DMS 273 (cell line): ENCODE measurements at regions not wholly inside any gene's neighbourhood (a gene's known extent, or its start where the extent isn't known, plus 50 kb on each side); places are given as distances from the start of the nearest gene placed in this dataset.
A peak's percentile ranks its signal among the peaks of the same experiment; 100 is the strongest.

Experiments used
- DNase-seq: peaks from one replicate; lab custom pipeline; 2025; ENCODE audit not compliant: unreplicated experiment; lab: John Stamatoyannopoulos, UW

DNA sequence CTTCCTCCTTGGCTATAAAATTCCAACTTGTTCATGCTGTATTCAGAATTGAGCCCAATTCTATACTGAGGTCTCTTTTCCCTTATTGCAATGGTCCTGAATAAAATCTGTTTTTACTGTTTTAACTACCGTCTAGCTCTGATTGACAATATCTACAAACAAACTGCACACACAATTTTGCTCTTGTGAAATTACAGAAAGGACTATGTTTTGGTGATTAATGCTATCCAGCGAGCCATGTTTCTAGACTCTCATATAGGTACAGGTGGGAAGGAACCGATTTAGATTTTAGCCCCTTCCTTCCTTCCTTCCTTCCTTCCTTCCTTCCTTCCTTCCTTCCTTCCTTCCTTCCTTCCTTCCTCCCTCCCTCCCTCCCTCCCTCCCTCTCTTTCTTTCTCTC lies 254.4 kb downstream of the SLC4A3 start:
- DNase-seq: no peak

DNA sequence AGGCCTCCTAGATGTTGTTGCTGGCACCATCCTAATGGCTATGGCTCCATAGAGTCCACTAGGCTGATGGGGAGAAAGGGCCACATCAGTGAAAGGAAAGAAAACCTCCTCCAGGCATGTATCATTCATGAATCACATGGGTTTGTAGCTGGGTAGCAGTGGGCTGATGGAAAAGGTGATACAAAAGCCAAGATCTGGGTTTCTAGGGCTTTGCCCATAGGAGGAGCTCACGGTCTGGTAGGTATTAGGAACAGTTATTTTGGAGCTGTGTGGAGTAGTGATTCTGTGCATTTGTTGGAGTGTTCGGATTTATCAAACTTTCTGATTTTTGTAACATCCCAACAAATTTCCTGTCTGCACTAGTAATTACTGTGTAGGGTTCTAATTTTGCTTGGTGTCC lies 259.2 kb downstream of the SLC4A3 start:
- peak; percentile 19 for DNase-seq

DNA sequence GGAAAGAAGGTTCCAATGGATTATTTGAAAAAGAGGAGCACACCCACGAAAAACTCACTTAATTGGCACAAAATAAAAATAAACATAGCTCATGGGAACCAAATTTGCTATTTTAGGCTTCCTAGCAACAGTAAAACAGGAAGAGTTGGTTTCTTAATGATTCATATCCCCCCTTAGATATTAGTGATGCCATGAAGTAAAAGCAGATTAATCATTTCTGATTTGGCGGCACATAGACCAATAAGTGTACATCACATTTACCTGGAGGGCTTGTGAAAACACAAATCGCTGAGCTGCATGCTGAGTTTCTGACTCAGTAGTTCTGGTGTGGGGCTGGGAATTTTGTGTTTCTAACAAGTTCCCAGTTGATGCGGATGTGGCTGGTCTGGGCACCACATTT lies 260.4 kb downstream of the SLC4A3 start:
- no peak for DNase-seq

DNA sequence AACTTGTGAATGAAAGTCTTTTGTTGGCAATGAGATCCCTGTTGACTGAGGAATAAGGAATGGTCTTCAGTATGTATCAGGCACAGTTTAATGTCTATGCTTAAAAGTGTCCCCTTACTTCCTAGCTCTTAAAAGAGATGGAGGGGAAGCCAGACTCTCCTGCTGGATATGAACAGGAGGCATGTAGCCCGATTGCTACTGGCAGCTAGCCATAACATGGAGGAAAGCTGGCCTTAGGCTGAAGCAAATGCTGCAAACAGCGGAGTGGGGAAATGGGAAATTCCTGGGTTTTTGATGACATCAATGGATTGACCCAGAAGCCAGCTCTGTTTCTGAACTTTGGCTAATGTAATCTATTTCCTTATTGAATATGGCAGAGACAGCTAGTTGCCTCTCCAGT lies 266.1 kb downstream of the SLC4A3 start:
- DNase-seq: peak; percentile 36

DNA sequence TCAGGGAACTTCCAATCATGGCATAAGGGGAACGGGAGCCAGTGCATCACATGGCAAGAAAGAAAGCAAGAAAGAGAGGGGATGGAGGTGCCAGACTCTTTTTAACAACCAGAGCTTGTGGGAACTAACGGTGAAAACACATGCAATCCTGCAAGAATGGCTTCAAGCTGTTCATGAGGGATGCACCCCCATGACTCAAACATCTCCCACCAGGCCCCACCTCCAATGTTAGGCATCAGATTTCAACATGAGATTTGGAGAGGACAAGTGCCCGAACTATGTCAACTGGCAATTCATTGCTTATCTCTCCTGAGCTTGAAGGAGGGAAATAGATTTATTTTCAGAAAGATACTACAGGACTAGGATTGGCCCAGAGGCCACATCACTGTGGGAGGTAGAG lies 270.0 kb downstream of the SLC4A3 start:
- no peak for DNase-seq

DNA sequence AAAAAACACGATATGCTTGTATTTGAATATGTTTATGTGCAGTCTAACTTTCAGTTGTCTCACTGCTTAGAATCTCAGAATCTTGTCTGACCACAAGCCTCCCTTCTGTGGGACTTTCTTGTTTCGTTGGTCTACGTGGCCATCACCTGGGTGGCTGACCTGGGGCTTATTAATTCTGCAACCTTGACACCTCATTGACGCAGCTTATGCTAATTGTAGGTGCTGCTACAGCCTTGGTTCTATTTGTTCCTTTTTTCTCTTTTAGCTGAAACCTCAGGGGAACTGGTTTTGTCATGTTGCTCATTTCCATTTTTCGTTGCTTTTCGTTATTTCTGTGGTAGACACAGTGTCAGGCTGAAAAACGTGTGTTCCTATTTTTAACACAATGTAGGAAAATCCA lies 273.7 kb downstream of the SLC4A3 start:
- DNase-seq: no peak

DNA sequence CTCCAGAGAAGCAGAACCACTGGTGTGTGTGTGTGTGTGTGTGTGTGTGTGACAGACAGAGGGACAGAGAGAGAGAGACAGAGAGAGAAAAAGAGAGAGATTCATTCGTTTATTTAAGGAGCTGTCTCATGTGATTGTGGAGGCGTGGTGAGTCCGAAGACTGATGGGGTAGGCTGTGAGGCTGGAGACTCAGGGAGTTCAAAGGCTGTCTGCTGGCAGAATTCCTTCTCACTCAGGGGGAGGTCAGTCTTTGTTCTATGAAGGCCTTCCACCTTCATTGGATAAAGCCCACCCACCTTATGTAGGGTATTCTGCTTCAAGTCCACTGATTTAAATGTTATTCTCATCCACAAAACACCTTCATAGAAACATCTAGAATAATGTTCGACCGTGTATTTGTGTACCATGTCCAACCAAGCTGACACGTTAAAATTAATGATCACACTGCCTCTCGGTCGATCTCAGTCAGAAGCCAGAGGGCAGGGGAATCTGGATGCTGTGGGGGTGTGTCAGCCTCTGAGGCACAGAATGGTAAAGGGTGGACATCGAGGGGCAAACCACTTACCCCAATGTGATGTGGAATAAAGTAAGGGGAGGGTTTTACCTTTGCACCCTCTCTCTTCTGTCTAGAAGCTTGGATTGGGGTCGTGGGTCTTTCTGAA lies 275.6 kb downstream of the SLC4A3 start:
- DNase-seq: no peak

DNA sequence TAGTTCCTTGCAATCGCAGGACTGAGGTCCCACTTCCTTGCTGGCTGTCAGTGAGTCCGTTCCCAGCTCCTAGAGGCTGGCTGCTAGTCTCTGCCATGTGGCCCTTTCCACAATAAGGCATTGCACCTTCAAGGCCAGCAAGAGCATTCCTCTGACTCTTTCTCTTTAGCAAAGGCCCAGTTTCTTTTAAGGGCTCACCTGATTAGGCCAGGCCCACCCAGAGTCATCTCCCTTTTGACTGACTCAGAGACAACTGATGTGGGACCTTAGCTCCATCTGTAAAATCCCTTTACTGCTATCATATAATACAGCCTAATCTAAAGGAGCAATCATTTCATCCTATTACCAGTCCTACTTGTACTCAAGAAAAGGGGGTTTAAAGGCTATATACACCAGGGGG lies 278.2 kb downstream of the SLC4A3 start:
- no peak for DNase-seq

DNA sequence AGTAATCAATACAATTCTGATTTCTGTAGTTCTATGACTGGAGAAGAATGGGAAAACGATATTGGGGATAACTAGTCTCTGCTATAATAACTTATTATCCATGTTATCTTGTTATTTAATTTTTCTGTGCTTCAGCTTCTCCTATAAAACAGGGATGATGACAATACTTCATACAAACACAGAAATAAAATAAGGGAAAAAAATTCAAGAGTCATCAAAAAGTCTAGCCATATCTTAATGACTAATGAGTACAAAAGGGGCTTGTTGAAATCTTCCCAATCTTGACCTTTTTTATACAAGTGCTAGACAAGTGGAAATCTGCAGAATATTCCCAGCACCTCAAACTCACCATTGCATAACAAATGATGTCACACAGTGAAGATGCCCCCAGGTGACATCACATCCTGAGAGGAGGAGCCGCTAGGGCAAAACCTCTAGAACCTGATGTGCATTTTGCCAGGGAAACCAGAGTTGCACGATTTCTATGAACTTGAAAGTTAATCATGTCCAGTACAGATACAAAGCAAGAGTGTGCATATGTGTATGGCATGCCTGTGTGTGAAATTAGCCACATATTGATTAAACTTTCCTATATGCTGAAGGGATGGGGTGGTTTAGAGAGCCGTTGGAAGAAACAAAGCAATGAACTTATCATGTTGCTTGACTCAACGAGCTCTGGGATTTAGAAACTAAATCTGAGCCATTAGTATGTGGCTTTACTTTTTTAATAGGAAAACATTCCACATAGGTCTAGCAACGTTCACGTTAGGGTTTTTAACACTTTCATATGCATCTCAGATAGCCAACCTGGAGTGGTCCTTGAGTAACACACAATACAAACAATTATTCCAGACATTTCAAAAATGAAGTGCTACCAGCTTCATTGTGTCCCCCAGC lies 278.9 kb downstream of the SLC4A3 start:
- DNase-seq: no peak

DNA sequence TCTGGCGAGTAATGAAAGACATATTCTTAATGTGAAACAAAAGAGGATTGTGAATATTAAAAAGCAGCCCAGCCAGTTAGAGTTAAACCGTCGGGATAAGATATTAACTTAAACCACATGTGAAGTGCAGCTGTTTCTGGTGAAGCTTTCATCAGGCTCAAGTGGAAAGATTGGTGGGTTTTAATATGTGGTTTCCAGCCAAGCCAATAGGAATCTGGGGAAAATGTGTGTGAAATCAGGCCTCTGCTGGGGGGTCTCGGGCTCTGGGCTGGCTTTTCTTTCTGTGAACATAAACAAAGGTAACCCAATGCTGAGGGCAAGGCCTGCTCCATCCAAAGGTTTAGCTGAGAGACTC lies 279.6 kb downstream of the SLC4A3 start:
- no peak for DNase-seq

DNA sequence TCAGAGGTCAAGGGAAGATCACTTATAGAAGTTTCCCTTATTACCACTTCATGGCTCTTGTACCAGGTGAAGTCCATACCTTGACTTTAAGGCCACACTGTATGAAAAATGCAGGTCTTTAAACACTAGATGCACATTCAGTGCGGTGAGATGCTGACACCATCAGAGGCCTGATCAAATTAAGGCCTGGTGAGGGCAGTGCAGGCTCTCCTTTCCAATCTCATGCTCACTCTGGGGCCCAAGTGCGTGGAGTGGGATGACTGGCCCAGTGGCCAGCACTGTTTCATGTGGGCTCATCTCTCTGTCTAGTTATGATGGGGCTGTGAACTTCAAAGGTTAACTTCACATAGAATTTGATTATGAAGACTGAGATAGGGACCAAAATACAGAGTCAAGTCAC lies 281.1 kb downstream of the SLC4A3 start:
- no peak for DNase-seq

DNA sequence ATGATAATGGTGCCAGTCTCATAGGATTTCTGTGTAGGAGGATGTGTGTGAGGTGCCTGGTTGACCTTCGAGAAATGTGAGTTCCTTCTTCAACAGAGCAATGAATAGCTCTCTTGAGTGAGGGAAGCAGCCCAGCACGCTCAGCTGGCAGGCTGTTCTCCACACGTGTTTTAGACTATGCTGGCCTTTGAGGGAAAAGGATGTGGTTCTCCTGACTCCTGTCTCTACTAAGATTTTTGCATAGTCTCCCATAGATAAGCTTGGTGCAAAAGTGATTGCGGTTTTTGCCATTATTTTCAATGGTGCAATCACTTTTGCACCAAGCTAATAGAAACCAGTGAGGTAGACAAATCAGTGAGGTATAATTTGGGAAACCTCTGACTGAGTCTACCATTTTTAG lies 284.1 kb downstream of the SLC4A3 start:
- DNase-seq: no peak

DNA sequence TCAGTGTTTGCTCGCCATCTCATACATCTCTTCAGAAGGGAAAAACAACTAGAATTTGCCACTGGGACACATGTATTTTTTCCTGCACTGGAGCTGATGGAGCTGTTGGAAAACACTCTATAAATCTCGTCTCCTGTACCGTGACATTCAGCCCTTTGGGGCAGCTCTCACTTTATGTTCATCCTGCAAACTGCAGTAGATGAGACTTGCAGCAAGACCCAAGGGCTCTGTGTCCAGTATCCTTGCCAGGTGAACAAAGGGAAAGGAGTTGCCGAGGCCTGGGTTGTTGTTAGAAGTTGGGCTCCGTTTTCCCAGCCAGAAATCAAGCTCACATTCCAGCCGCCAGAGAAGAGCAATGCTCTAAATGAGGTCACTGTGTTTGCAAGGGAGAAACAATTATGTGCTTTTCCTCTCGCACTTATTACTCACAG lies 285.1 kb downstream of the SLC4A3 start:
- DNase-seq: no peak

DNA sequence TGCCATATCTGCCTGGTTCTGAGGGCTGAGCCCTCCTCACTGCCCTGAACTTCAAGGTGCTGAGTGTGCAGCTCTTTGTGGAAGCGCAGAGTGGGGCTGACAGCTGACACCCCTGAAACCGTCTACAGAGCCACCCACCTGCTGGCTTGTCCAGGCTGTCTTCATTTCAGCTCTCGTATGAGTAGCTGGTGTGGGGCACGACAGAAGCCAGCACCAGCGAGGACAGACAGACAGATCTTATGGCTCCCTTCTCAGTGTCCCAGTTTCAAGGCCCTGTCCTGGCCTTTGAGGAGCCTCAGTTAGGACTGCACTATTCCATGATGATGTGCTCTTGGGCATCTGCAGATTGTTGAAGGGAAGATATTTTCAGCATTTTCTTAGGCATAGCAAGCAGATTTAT lies 287.1 kb downstream of the SLC4A3 start:
- DNase-seq: no peak

DNA sequence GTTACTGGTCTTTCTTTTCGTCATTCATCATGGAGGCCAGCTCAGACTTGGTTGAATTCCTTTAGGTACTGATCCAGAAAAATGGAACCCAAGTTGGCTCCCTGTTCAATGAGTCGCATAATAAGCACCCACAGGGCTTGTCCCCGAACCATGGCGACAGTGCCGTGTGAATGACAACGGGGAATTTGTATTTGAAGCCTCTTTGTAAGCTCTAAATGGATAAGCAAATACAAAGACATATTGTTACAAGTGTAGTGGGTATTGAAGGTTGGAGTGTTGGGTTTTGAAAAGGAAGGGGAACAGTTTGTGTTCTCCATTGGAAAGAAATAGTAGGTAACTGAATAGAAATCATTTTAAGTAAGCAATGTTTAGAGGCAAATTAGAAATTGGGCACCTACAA lies 288.9 kb downstream of the SLC4A3 start:
- no peak for DNase-seq

DNA sequence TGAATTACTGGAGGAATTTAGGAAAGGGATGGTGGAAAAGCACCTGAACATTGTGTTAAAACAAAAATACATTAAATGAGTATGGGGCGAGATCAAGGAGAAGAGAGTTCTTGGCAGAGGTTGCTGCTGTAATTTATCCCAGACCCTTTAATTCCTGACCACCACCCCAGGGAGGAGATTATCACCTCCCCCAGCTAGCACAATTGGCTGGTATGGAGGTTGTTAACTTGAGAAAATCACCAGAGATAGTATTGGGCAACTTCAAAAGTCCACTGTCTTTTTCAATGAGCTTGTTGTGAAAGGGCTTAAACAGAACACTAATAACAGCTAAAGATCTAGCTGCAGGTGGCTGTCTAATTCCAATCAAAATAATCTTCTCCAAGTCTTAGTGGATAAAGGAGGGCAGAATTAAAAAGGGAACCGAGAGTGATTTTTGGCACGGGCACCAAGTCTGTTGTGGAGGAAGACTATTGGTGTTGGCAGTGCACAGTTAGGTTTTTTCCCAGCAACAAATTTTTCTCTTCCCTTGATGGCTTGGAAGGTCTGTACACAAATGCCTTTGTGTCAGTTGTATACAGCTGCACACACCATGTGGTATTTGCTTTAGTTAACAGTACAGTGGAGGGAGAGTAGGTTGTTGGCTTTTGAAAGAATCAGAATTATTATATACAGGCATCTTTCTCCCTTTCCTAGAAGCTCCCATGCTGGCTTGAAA lies 289.5 kb downstream of the SLC4A3 start:
- DNase-seq: no peak

DNA sequence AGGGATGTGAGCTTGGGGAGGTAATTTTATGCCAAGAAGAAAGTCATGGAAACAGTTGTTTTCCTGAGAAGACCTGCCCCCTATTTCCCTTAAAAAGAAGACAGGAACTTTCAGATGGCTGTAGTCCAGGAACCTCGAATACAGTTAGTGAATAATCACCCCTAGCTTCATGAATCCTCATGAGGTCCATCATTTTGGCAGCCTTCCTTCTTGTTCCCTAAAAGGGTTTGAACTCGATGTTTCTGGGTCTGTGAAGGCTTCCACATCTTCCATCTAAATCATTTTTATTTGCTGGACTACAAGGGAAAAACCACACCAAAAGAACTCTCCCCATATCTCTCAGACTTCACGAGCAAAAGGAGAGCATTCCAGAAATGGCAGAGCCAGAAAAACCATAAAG lies 290.8 kb downstream of the SLC4A3 start:
- DNase-seq: no peak

DNA sequence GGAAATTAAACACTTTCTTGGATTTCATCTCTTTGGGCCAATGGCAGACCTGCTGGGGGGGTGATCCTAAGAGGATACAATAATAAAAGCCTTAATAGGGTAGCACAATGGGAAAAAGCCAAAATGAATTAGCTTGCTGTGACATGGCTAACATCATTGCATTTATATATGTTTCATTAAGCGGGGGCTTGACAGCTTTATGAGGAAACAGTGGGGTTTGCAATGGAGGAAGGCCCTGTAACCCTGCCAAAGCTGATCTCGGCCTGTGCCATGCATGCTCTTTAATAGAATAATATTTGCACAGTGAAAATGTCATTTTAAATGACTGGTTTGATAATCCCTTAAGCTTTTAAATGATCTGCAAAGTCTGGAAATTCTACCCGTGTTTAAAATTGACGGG lies 291.5 kb downstream of the SLC4A3 start:
- no peak for DNase-seq

DNA sequence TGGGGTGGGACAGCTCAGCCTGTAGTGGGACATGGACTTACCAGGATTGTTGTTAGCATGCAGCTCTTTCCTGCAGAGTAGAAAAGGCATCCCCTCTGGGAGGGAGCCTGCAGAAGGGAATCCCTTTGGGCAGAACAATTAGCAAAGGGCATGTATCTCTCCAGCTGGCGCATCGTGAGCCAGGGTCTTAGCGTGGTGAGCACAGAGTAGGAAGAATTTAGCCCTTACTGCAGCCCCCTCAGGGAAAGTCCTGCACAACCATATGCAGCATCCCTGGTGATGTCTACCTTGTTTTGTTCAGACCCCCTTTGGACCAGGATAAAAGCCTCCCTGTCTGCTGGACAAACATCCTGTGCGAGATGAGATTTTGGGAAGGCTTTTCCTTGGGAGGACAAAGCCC lies 292.1 kb downstream of the SLC4A3 start:
- DNase-seq: no peak

DNA sequence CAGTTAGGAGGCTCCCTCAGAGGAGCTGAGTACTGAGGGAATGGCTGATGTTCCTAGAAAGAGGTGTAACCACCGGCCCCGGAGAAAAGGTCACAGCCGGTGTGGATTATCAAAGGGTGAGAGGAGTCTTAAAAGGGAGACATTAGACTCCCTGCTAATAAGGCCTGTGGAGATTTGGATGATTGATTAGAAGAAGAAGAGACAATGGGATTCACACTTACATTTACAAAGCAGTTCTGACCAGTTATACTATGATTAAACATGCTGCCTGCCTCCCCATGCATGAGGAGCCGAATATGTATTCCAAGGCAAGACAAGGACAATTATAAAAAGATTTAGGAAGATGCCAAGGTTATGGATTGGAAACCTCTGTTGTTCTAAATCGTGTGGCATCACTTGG lies 302.4 kb downstream of the SLC4A3 start:
- no peak for DNase-seq

DNA sequence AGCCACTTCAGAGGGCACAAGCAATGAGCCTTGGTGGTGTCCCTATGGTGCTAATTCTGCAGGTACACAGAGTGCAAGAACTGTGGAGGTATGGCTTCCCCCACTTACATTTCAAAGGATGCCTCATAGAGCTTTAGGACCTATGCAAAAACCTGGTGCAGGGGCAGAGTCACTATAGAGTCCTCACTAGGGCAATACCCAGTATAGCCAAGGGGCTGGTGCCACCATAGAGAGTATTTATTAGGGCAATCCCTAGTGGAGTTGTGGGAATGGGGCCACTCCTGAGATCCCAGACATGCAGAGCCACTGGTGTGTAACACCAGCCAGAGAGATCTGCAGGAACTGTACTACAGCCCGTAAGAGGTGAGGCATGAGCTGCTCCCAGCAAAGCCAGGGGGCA lies 312.2 kb downstream of the SLC4A3 start:
- no peak for DNase-seq

DNA sequence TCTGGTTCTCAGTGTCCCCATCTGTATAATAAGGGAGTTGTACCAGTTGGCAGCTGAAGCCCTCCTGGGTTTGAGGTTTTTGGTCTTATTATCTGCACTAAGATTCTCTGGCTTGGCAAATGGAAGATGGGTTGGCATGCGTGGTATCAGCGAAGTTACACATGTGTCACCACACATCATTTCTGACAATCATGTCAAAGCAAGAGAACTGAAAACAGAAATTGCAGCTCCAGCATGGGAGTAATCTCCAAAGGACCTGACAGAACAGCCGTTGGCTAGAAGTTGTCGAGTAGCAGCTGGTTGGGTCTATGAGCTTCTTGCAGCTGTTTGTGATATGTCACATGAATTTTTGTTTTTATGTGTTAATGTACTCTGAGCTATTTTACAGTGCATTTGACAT lies 317.4 kb downstream of the SLC4A3 start:
- DNase-seq: peak; percentile 51
